ENCODE measurements at regions not wholly inside any gene's neighbourhood (a gene's known extent, or its start where the extent isn't known, plus 50 kb on each side); places are given as distances from the start of the nearest gene placed in this dataset.

DNA sequence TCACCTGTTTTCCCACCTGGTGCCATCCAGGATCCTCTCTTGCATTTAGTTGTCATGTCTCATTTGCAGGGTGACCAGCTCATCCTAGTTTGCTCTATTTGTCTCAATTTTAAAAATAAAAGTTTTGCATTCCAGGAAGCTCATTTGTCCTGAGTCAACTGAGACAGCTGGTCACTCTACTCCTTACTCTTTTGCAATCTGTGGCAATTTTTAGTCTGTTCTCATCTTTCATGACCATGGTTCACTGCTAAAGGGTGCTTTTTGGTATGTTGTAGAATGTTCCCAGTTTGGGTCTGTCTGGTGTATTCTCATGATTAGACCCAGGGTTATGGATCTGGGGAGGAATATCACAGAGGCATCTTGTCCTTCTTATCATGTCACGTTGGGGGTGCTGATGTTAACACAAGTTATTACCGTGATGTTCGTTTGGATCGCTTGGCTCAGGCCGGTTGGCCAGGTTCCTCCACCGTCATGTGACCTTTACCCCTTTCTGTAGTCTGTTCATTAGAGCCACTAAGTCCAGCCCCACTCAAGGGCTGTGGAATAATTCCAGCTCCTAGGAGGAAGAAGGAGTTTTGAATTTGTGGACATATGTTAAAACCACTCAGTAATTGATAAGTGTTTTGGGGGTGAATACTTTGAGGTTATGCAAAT, 103.3 kb upstream of the IGFBP3 start:
- Mint-ChIP-seq H3K9me3 (peaks cover 0 to 5% (median 0%) of the 10 kb centered on the region in 8 donors), H3K27me3 (no peaks in the 10 kb centered on the region), H3K4me1 (no peaks in the 10 kb centered on the region), H3K27ac (no peak overlapping the region), H3K36me3 (no peaks in the 10 kb centered on the region), H3K4me3 (no peak overlapping the region)
- Histone ChIP-seq H3K36me3 (ENCODE audit: insufficient read depth, low read length) (no peaks in the 10 kb centered on the region), H3K4me1 (ENCODE audit: insufficient read depth, low read length) (no peaks in the 10 kb centered on the region), H3K4me3 (ENCODE audit: low read length in 2 of 2) (no peak overlapping the region), H3K27ac (ENCODE audit: low read depth, low read length) (no peak overlapping the region), H3K9me3 (ENCODE audit: control insufficient read depth in 1 of 2, low read length in 2 of 2) (no peaks in the 10 kb centered on the region), H3K27me3 (ENCODE audit: insufficient read depth, low read length) (no peaks in the 10 kb centered on the region)
- ChIA-PET POLR2A (ENCODE audit: partially characterized antibody) (no interaction called here), CTCF (ENCODE audit: partially characterized antibody) (no interaction called here)
- DNase-seq = no peak
- intact Hi-C loops (cut with micrococcal nuclease) = no loop called here

DNA sequence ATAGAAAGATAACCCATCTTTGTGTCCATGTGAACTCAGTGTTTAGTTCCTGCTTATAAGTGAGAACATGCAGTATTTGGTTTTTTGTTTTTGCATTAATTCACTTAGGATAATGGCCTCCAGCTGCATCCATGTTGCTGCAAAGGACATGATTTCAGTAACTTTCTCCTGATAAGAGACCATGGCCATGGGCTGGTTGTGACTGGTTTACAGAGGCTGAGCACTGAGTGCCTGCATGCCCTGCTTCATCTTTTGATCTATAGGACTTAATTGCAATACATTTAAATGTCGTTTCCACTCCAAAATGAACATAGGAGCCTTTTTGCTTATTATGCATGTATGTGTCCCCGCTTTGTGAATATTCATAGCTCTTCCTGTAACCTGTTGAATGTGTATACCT, 101.3 kb upstream of the IGFBP3 start:
- Histone ChIP-seq H3K27me3 (ENCODE audit: insufficient read depth, low read length) (no peaks in the 10 kb centered on the region), H3K36me3 (ENCODE audit: insufficient read depth, low read length) (no peaks in the 10 kb centered on the region), H3K4me3 (ENCODE audit: low read length in 2 of 2) (no peak overlapping the region), H3K27ac (ENCODE audit: low read depth, low read length) (no peak overlapping the region), H3K4me1 (ENCODE audit: insufficient read depth, low read length) (no peaks in the 10 kb centered on the region), H3K9me3 (ENCODE audit: control insufficient read depth in 1 of 2, low read length in 2 of 2) (no peaks in the 10 kb centered on the region)
- H3K36me3 Mint-ChIP-seq = no peaks in the 10 kb centered on the region
- no peaks in the 10 kb centered on the region for H3K4me1 Mint-ChIP-seq
- H3K4me3 Mint-ChIP-seq = no peak overlapping the region
- DNase-seq = no peak
- H3K27me3 Mint-ChIP-seq = no peaks in the 10 kb centered on the region
- H3K9me3 Mint-ChIP-seq = peaks cover 0 to 14% (median 9%) of the 10 kb centered on the region in 8 donors
- no peak overlapping the region for H3K27ac Mint-ChIP-seq
- intact Hi-C loops (cut with micrococcal nuclease) = no loop called here
- POLR2A ChIA-PET (ENCODE audit: partially characterized antibody) = no interaction called here
- CTCF ChIA-PET (ENCODE audit: partially characterized antibody) = no interaction called here

DNA sequence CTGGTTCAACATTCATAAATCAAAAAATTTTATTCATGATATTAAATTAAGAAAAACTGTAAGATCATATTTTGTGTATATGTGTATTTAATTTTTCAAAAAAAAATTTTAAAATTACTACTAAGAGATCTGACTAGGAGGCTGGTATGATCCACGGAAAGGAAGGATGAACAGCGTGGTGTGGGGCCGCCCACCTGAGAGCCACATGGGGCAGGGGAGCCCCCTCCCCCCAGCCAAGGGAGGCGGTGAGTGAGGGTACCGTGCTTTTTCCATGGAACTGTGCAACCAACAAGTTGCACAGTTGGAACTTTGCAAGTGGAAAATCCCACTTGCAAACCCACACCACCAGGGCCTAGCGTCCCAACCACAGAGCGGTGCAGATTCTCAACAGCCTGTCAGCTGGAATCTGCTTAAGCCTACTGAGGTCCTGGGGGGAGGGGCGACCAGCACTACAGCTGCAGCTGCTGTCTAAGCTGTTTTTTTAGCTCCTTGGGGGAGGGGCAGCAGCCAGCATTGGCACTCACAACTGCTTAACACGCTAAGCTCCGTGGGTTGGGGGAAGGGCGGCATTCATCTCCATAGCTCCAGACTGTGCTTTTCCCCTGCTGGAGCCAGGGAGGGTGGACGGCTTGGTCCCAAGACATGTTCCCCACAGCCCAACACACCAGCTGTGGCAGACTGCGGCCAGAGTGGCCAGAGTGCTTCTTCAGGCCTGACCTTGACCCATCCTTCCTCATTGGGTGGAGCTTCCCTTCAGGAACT, 94.2 kb upstream of the IGFBP3 start:
- Histone ChIP-seq H3K4me1 (ENCODE audit: insufficient read depth, low read length) (no peaks in the 10 kb centered on the region), H3K27ac (ENCODE audit: low read depth, low read length) (no peak overlapping the region), H3K4me3 (ENCODE audit: low read length in 2 of 2) (no peak overlapping the region), H3K27me3 (ENCODE audit: insufficient read depth, low read length) (no peaks in the 10 kb centered on the region), H3K36me3 (ENCODE audit: insufficient read depth, low read length) (no peaks in the 10 kb centered on the region), H3K9me3 (ENCODE audit: control insufficient read depth in 1 of 2, low read length in 2 of 2) (no peaks in the 10 kb centered on the region)
- DNase-seq = no peak
- H3K4me3 Mint-ChIP-seq = no peak overlapping the region
- H3K4me1 Mint-ChIP-seq = no peaks in the 10 kb centered on the region
- intact Hi-C loops (cut with micrococcal nuclease) = no loop called here
- H3K36me3 Mint-ChIP-seq = no peaks in the 10 kb centered on the region
- POLR2A ChIA-PET (ENCODE audit: partially characterized antibody) = interaction anchor here (0.9 kb wide), 1 partner anchor 39 kb away, joined by 3 read pairs; no protein-coding TSS in a partner anchor
- no peak overlapping the region for H3K27ac Mint-ChIP-seq
- CTCF ChIA-PET (ENCODE audit: partially characterized antibody) = no interaction called here
- H3K27me3 Mint-ChIP-seq = no peaks in the 10 kb centered on the region
- H3K9me3 Mint-ChIP-seq = peaks cover 0 to 23% (median 11%) of the 10 kb centered on the region in 8 donors

DNA sequence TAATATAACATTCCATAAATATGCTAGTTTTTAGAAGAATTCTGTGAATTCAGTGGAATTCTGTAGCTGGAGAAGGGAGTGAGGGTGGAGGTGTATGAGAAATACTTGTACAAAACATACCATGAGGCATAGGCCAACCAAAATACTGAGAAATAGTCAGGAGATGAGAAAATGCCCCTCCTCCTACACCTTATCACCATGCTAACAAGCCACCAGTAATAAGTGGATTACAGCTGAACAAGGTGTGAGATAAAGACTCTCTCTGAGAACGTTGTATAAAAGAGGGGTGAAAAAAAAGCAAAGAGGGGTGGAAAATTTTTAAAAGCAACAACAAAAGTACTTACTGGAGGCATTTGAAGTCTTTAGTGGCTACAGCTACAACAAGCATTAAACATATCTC, 90.4 kb upstream of the IGFBP3 start:
- H3K9me3 Mint-ChIP-seq = peaks cover 0 to 9% (median 3%) of the 10 kb centered on the region in 8 donors
- POLR2A ChIA-PET (ENCODE audit: partially characterized antibody) = no interaction called here
- H3K36me3 Mint-ChIP-seq = peaks cover 0 to 3% of the 10 kb centered on the region in 2 donors
- no peaks in the 10 kb centered on the region for H3K4me1 ChIP-seq (ENCODE audit: insufficient read depth, low read length)
- H3K27ac Mint-ChIP-seq = no peak overlapping the region
- no peak overlapping the region for H3K4me3 Mint-ChIP-seq
- no peak overlapping the region for H3K4me3 ChIP-seq (ENCODE audit: low read length in 2 of 2)
- H3K36me3 ChIP-seq (ENCODE audit: insufficient read depth, low read length) = no peaks in the 10 kb centered on the region
- CTCF ChIA-PET (ENCODE audit: partially characterized antibody) = no interaction called here
- H3K9me3 ChIP-seq (ENCODE audit: control insufficient read depth in 1 of 2, low read length in 2 of 2) = no peaks in the 10 kb centered on the region
- no peaks in the 10 kb centered on the region for H3K27me3 ChIP-seq (ENCODE audit: insufficient read depth, low read length)
- peaks cover 0 to 3% of the 10 kb centered on the region in 2 donors for H3K27me3 Mint-ChIP-seq
- H3K4me1 Mint-ChIP-seq = no peaks in the 10 kb centered on the region
- intact Hi-C loops (cut with micrococcal nuclease) = no loop called here
- DNase-seq = no peak
- no peak overlapping the region for H3K27ac ChIP-seq (ENCODE audit: low read depth, low read length)

DNA sequence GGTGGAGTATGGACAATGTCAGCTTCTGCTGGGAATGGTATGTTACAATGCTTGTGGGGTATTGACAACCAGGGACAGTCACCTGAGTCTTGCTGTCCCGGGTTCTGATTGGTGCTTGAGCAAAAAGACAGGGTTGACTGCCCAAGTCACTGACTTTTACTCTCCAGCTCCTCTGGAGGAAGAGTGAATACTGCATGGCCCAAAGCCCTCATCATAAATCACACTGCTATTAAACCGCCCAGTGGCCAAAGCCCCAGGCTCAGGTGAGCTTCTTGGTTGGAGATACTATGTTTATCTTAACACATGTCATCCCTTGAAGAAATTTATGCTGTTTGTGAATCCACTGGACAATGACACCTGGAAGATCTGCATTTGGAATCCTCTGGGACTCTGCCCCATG, 90.0 kb upstream of the IGFBP3 start:
- POLR2A ChIA-PET (ENCODE audit: partially characterized antibody) = no interaction called here
- no peak overlapping the region for H3K27ac Mint-ChIP-seq
- H3K9me3 Mint-ChIP-seq = peaks cover 0 to 7% (median 2%) of the 10 kb centered on the region in 8 donors
- H3K36me3 ChIP-seq (ENCODE audit: insufficient read depth, low read length) = no peaks in the 10 kb centered on the region
- CTCF ChIA-PET (ENCODE audit: partially characterized antibody) = no interaction called here
- intact Hi-C loops (cut with micrococcal nuclease) = no loop called here
- H3K27ac ChIP-seq (ENCODE audit: low read depth, low read length) = no peak overlapping the region
- H3K4me1 Mint-ChIP-seq = no peaks in the 10 kb centered on the region
- H3K4me3 Mint-ChIP-seq = no peak overlapping the region
- H3K4me1 ChIP-seq (ENCODE audit: insufficient read depth, low read length) = no peaks in the 10 kb centered on the region
- no peak for DNase-seq
- H3K36me3 Mint-ChIP-seq = peaks cover 0 to 3% of the 10 kb centered on the region in 2 donors
- no peaks in the 10 kb centered on the region for H3K9me3 ChIP-seq (ENCODE audit: control insufficient read depth in 1 of 2, low read length in 2 of 2)
- H3K27me3 ChIP-seq (ENCODE audit: insufficient read depth, low read length) = no peaks in the 10 kb centered on the region
- H3K4me3 ChIP-seq (ENCODE audit: low read length in 2 of 2) = no peak overlapping the region
- peaks cover 0 to 3% of the 10 kb centered on the region in 2 donors for H3K27me3 Mint-ChIP-seq

DNA sequence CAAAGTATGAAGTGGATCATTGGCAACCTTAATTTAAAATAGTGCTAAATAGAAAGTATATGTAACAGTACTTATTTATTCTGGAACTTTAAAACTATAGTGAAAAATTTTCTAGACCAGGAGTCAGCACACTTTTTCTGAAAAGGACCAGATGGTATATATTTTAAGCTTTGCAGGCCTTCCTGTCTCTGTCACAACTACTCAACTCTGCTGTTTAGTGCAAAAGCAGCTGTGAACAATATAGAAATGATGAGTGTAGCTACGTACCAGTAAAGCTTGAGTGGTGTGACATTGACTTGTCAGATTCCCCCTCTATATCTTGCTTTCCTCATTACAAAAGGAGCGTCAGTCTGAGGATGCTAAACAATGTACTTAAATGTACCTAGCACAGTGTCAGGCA, 88.1 kb upstream of the IGFBP3 start:
- no peak overlapping the region for H3K27ac Mint-ChIP-seq
- Histone ChIP-seq H3K4me3 (ENCODE audit: low read length in 2 of 2) (no peak overlapping the region), H3K9me3 (ENCODE audit: control insufficient read depth in 1 of 2, low read length in 2 of 2) (no peaks in the 10 kb centered on the region), H3K27me3 (ENCODE audit: insufficient read depth, low read length) (no peaks in the 10 kb centered on the region), H3K4me1 (ENCODE audit: insufficient read depth, low read length) (no peaks in the 10 kb centered on the region), H3K27ac (ENCODE audit: low read depth, low read length) (no peak overlapping the region), H3K36me3 (ENCODE audit: insufficient read depth, low read length) (no peaks in the 10 kb centered on the region)
- peaks cover 0 to 3% of the 10 kb centered on the region in 2 donors for H3K36me3 Mint-ChIP-seq
- H3K4me3 Mint-ChIP-seq = no peak overlapping the region
- peaks cover 0 to 8% (median 3%) of the 10 kb centered on the region in 8 donors for H3K9me3 Mint-ChIP-seq
- DNase-seq = no peak
- intact Hi-C loops (cut with micrococcal nuclease) = no loop called here
- ChIA-PET CTCF (ENCODE audit: partially characterized antibody) (no interaction called here), POLR2A (ENCODE audit: partially characterized antibody) (no interaction called here)
- peaks cover 0 to 3% of the 10 kb centered on the region in 2 donors for H3K27me3 Mint-ChIP-seq
- no peaks in the 10 kb centered on the region for H3K4me1 Mint-ChIP-seq

DNA sequence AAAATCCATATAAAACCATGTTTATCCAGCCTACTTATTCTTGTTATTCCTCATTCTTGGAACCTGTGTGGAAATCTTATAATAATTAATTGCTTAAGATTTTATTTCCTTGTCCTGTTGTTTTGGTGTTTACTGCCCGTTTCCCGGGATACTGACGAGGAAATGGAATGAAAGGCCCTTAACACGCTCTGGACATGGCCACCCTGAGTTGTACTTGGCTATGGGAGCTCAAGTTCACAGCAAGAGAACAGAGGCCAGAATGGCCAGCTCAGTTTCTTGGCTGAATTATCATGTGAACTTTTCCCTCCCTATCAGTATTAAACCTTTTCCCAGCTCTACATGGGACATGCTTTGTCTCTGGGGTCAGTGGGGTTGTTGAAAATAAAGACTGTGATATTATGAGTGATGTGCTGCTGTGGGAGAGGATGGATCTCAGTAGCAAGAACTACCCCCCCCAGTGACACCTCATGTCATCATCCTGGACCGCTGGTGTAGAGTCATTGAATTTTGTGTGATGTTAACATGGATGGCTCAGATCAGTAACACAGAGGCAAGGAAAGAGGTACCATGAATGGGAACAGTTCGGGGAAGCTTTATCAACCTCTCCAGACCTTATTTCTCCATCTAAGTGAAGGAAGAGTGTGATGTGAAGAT, 87.0 kb upstream of the IGFBP3 start:
- Mint-ChIP-seq H3K27me3 (peaks cover 0 to 3% of the 10 kb centered on the region in 2 donors), H3K27ac (no peak overlapping the region), H3K4me3 (no peak overlapping the region), H3K9me3 (peaks cover 0 to 12% (median 3%) of the 10 kb centered on the region in 8 donors), H3K36me3 (peaks cover 0 to 3% of the 10 kb centered on the region in 2 donors), H3K4me1 (no peaks in the 10 kb centered on the region)
- intact Hi-C loops (cut with micrococcal nuclease) = no loop called here
- Histone ChIP-seq H3K4me1 (ENCODE audit: insufficient read depth, low read length) (no peaks in the 10 kb centered on the region), H3K36me3 (ENCODE audit: insufficient read depth, low read length) (no peaks in the 10 kb centered on the region), H3K9me3 (ENCODE audit: control insufficient read depth in 1 of 2, low read length in 2 of 2) (no peaks in the 10 kb centered on the region), H3K4me3 (ENCODE audit: low read length in 2 of 2) (no peak overlapping the region), H3K27ac (ENCODE audit: low read depth, low read length) (no peak overlapping the region), H3K27me3 (ENCODE audit: insufficient read depth, low read length) (no peaks in the 10 kb centered on the region)
- POLR2A ChIA-PET (ENCODE audit: partially characterized antibody) = no interaction called here
- CTCF ChIA-PET (ENCODE audit: partially characterized antibody) = no interaction called here
- no peak for DNase-seq
